Panc1 (cell line): ENCODE measurements at regions not wholly inside any gene's neighbourhood (a gene's known extent, or its start where the extent isn't known, plus 50 kb on each side); places are given as distances from the start of the nearest gene placed in this dataset.

Source experiments
- ATAC-seq: fragments of 200-7000 bp; cut with Tn5 transposase; 2 replicates; pipeline ENCODE4 v1.9.1; 2020; ENCODE audit warnings: mild to moderate bottlenecking, moderate library complexity
- BruUV-seq: library from RNA; stranded (reverse); fragments of 400-500 nt; replicated peaks from 2 replicates; lab custom pipeline; 2021; lab: Mats Ljungman, UMichigan
- CTCF ChIA-PET: fragments of 300-600 bp; sonication (Branson Sonifier 250); formaldehyde crosslinking; loops from one replicate; lab custom pipeline; 2022; ENCODE audit warnings: antibody characterized with exemption; lab: Charles Lee
- POLR2A ChIA-PET: fragments of 300-600 bp; sonication (Branson Sonifier 250); formaldehyde crosslinking; loops from one replicate; lab custom pipeline; 2022; ENCODE audit warnings: antibody characterized with exemption; lab: Charles Lee
- DNase-seq: peaks from one replicate; pipeline ENCODE4 v3.0.0-alpha.2; 2010; ENCODE audit warnings: low read depth, low spot score
- H3K27ac ChIP-seq: 2 replicates; pipeline ENCODE4 v1.5.1; 2011; ENCODE audit warnings: mild to moderate bottlenecking, low read length, inconsistent platforms
- H3K27me3 ChIP-seq: fragments of 200-500 bp; sonication (Bioruptor generic); 2 replicates; pipeline ENCODE4 v1.6.0; 2014; ENCODE audit warnings: low read length, inconsistent platforms; ENCODE audit not compliant: control insufficient read depth, insufficient read depth
- H3K36me3 ChIP-seq: fragments of 200-500 bp; sonication (Bioruptor generic); 2 replicates; pipeline ENCODE4 v1.5.1; 2014; ENCODE audit warnings: inconsistent platforms, mild to moderate bottlenecking, low read length, moderate library complexity; ENCODE audit not compliant: control insufficient read depth, insufficient read depth
- H3K4me1 ChIP-seq: 2 replicates; pipeline ENCODE4 v1.5.1; 2011; ENCODE audit warnings: inconsistent platforms, mild to moderate bottlenecking, low read length, moderate library complexity; ENCODE audit not compliant: control insufficient read depth, insufficient read depth
- H3K4me3 ChIP-seq, 2 experiments: 2 replicates each; pipeline ENCODE4 v1.5.1; 2011 to 2012; ENCODE audit warnings: low read depth in 2 of 2, low read length in 2 of 2, mild to moderate bottlenecking in 2 of 2, inconsistent platforms in 1 of 2, moderate library complexity in 1 of 2
- H3K9me3 ChIP-seq: fragments of 200-500 bp; sonication (Bioruptor generic); 2 replicates; pipeline ENCODE4 v1.5.1; 2014; ENCODE audit warnings: low read depth, mild to moderate bottlenecking, inconsistent platforms, low read length, moderate library complexity; ENCODE audit not compliant: control insufficient read depth, insufficient read depth
- POLR2AphosphoS5 ChIP-seq: IDR thresholded peaks from 2 replicates; pipeline ENCODE4 v1.6.1; 2012; ENCODE audit warnings: mild to moderate bottlenecking, low read depth, low read length, moderate library complexity
- SIN3A ChIP-seq: IDR thresholded peaks from 2 replicates; pipeline ENCODE4 v1.6.1; 2012; ENCODE audit warnings: low read depth, mild to moderate bottlenecking, low read length, moderate library complexity, borderline replicate concordance; ENCODE audit not compliant: insufficient read depth
- TCF7L2 ChIP-seq: IDR thresholded peaks from 2 replicates; pipeline ENCODE4 v1.6.1; 2011; ENCODE audit warnings: mild to moderate bottlenecking, low read depth, low read length, inconsistent platforms
- in situ Hi-C: cut with HindIII; loops from 2 replicates; pipeline ENCODE4 v1.10.0; 2016; ENCODE audit warnings: low sequenced_read_pairs, low pct_unique_long_range_greater_than_20kb
- intact Hi-C: fragments of 100-400 bp; cut with micrococcal nuclease; formaldehyde crosslinking; loops from one replicate; pipeline ENCODE4 v1.10.0; 2022; ENCODE audit not compliant: unreplicated experiment
- TF ChIP-seq, protein P1 (sequence below): fragments of 450-650 bp; IDR thresholded peaks from 2 replicates; pipeline ENCODE4 v1.5.1; 2017; ENCODE audit warnings: mild to moderate bottlenecking
- TF ChIP-seq, protein P2 (sequence below), 2 experiments: IDR thresholded peaks; 2 replicates each; pipeline ENCODE4 v1.6.1; 2011 to 2012; ENCODE audit warnings: low read depth in 2 of 2, control low read depth in 1 of 2, low read length in 1 of 2, mild to moderate bottlenecking in 1 of 2, moderate library complexity in 1 of 2; ENCODE audit not compliant: insufficient read depth in 1 of 2

DNA sequence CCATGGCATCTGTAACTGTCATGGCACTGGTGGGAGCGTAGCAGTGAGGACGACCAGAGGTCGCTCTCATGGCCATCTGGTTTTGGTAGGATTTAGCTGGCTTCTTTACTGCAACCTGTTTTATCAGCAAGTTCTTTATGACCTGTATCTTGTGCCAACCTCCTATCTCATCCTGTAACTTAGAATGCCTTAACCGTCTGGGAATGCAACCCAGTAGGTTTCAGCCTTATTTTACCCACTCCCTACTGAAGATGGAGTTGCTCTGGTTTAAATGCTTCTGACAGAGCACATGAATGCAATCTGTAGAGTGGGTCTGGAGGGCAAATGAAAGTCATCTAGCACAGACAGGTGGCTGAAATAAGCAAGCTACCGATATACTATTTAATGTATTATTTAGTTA lies 55.3 kb upstream of the OPN4 start:
- POLR2A ChIA-PET: no interaction called here
- intact Hi-C loops: no loop called here
- ATAC-seq: no peak
- BruUV-seq: no TSS peak
- DNase-seq: no peak
- in situ Hi-C loops: no loop called here
- H3K4me3 ChIP-seq: no peak overlapping the region
- no peaks in the 10 kb centered on the region for H3K9me3 ChIP-seq
- H3K4me1 ChIP-seq: no peaks in the 10 kb centered on the region
- H3K27ac ChIP-seq: no peak overlapping the region
- CTCF ChIA-PET: no interaction called here
- H3K27me3 ChIP-seq: no peaks in the 10 kb centered on the region; the same call in 1 of the 2 replicates
- H3K36me3 ChIP-seq: no peaks in the 10 kb centered on the region
- TF ChIP-seq, protein P1, sequence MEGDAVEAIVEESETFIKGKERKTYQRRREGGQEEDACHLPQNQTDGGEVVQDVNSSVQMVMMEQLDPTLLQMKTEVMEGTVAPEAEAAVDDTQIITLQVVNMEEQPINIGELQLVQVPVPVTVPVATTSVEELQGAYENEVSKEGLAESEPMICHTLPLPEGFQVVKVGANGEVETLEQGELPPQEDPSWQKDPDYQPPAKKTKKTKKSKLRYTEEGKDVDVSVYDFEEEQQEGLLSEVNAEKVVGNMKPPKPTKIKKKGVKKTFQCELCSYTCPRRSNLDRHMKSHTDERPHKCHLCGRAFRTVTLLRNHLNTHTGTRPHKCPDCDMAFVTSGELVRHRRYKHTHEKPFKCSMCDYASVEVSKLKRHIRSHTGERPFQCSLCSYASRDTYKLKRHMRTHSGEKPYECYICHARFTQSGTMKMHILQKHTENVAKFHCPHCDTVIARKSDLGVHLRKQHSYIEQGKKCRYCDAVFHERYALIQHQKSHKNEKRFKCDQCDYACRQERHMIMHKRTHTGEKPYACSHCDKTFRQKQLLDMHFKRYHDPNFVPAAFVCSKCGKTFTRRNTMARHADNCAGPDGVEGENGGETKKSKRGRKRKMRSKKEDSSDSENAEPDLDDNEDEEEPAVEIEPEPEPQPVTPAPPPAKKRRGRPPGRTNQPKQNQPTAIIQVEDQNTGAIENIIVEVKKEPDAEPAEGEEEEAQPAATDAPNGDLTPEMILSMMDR: no peak
- TF ChIP-seq TCF7L2 (no peak), POLR2AphosphoS5 (no peak), SIN3A (no peak)
- TF ChIP-seq, protein P2, sequence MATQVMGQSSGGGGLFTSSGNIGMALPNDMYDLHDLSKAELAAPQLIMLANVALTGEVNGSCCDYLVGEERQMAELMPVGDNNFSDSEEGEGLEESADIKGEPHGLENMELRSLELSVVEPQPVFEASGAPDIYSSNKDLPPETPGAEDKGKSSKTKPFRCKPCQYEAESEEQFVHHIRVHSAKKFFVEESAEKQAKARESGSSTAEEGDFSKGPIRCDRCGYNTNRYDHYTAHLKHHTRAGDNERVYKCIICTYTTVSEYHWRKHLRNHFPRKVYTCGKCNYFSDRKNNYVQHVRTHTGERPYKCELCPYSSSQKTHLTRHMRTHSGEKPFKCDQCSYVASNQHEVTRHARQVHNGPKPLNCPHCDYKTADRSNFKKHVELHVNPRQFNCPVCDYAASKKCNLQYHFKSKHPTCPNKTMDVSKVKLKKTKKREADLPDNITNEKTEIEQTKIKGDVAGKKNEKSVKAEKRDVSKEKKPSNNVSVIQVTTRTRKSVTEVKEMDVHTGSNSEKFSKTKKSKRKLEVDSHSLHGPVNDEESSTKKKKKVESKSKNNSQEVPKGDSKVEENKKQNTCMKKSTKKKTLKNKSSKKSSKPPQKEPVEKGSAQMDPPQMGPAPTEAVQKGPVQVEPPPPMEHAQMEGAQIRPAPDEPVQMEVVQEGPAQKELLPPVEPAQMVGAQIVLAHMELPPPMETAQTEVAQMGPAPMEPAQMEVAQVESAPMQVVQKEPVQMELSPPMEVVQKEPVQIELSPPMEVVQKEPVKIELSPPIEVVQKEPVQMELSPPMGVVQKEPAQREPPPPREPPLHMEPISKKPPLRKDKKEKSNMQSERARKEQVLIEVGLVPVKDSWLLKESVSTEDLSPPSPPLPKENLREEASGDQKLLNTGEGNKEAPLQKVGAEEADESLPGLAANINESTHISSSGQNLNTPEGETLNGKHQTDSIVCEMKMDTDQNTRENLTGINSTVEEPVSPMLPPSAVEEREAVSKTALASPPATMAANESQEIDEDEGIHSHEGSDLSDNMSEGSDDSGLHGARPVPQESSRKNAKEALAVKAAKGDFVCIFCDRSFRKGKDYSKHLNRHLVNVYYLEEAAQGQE (IDR thresholded peaks at IDR 0.05; ENCODE audit: insufficient read depth in 1 of 2, low read depth in 2 of 2, low read length in 1 of 2): no peak

DNA sequence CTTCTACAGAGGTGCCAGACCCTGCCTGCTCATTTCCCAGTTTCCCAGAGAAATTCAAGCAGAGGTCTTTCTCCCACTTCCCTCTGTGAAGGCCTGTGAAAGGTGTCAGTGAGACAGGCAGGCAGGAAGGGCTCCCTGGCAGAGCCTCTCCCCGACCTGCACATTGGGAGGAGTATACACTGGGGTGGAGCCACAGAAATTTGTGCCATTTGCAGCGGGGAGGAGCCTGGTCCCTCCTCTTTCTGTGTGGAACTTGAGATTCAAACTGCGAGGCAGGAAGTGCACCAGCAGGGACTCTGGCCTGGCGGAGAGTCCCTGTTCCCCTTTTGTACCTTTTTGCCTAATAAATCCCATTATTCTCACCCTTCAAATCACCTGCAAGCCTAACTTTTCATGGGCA lies 54.6 kb upstream of the OPN4 start:
- ATAC-seq (no peak), DNase-seq (no peak)
- TF ChIP-seq POLR2AphosphoS5 (no peak), TCF7L2 (no peak), SIN3A (no peak)
- TF ChIP-seq, protein P2 (IDR thresholded peaks at IDR 0.05; ENCODE audit: insufficient read depth in 1 of 2, low read depth in 2 of 2, low read length in 1 of 2): no peak
- TF ChIP-seq, protein P1: no peak
- no peaks in the 10 kb centered on the region; the same call in 1 of the 2 replicates for H3K27me3 ChIP-seq
- ChIA-PET POLR2A (interaction anchor here (0.6 kb wide), 1 partner anchor 284 kb away, joined by 3 read pairs; no protein-coding TSS in a partner anchor), CTCF (interaction anchor here (0.6 kb wide), 1 partner anchor 340 kb away, joined by 3 read pairs; no protein-coding TSS in a partner anchor)
- H3K27ac ChIP-seq: no peak overlapping the region
- no peaks in the 10 kb centered on the region for H3K36me3 ChIP-seq
- BruUV-seq: no TSS peak
- intact Hi-C loops: no loop called here
- in situ Hi-C loops: no loop called here
- H3K4me1 ChIP-seq: no peaks in the 10 kb centered on the region
- H3K9me3 ChIP-seq: no peaks in the 10 kb centered on the region
- H3K4me3 ChIP-seq: no peak overlapping the region
